ENCODE measurements at regions not wholly inside any gene's neighbourhood (a gene's known extent, or its start where the extent isn't known, plus 50 kb on each side); places are given as distances from the start of the nearest gene placed in this dataset.

DNA sequence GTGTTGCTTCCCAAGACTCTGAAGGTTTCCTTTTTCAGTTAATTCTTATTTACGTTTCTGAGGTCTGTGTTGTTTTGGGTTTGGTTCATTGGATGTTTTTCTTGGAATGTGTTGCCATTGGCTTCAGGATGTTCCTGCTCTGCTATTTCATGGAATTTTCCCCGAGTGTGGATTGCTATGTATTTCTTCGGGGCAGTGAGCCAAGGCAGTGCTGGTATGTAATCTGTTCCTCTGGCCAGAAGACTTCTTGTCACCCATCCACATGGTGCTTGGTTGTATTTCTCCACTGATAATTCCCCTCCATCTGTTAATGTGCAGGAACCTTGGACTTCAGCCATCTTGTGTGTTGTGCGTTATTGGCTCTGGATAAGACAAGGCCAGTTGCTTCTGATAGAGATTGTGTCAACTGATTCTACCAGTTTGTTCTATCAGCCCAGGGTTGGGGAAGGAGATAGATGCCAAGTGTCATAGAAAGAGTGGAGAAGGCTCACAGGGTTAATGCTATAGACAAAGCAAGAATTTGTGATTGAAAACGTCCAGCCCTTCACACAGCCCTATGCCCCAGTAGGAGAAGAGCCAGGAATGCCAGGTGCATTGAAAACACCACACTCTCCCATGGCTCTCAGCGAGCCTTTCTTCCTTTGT is 505.2 kb downstream of the PLPP3 start:
- H3K27me3 ChIP-seq (ENCODE audit: control insufficient read depth, insufficient read depth, low read length): no peaks in the 10 kb centered on the region
- H3K9me3 ChIP-seq (replicated peaks; ENCODE audit: control insufficient read depth, low read depth, low read length): no peaks in the 10 kb centered on the region
- no peak overlapping the region for H3K4me3 ChIP-seq (ENCODE audit: low read length)
- no peaks in the 10 kb centered on the region for H3K36me3 ChIP-seq (ENCODE audit: control insufficient read depth, insufficient read depth, low read length)
- H3K4me1 ChIP-seq (ENCODE audit: control insufficient read depth, insufficient read depth, low read length): peaks cover 26% of the 10 kb centered on the region
- DNase-seq: peak; percentile 97
- 80% methylated on average over 1 of the region's 6 CpGs for WGBS (ENCODE audit: insufficient coverage)
- peak overlapping the region; percentile 69 for H3K27ac ChIP-seq (ENCODE audit: low read length)

DNA sequence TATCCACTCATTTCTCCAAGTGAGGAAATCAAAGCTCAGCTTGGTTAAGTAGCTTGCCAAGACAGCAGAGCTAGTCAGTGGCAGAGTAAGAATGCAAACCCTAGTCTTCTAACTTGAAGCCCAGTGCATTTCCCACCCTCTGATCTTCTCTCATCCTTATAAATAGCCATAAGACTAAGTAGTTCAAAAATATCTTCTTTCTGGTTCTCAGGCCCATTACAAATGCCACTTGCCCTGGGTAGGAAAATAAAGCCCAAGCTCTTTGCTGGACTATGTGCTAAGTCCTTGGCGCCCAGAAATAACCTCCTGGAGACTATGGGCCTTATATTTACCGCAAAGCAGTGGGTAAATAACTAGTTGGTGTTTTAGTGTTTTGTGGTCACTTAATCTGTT is 505.8 kb downstream of the PLPP3 start:
- DNase-seq: no peak
- H3K9me3 ChIP-seq (replicated peaks; ENCODE audit: control insufficient read depth, low read depth, low read length): no peaks in the 10 kb centered on the region
- H3K4me3 ChIP-seq (ENCODE audit: low read length): no peak overlapping the region
- no peaks in the 10 kb centered on the region for H3K36me3 ChIP-seq (ENCODE audit: control insufficient read depth, insufficient read depth, low read length)
- no peaks in the 10 kb centered on the region for H3K27me3 ChIP-seq (ENCODE audit: control insufficient read depth, insufficient read depth, low read length)
- WGBS (ENCODE audit: insufficient coverage): 100% methylated on average over 2 of the region's 2 CpGs
- H3K27ac ChIP-seq (ENCODE audit: low read length): peak overlapping the region; percentile 69
- peaks cover 26% of the 10 kb centered on the region for H3K4me1 ChIP-seq (ENCODE audit: control insufficient read depth, insufficient read depth, low read length)

DNA sequence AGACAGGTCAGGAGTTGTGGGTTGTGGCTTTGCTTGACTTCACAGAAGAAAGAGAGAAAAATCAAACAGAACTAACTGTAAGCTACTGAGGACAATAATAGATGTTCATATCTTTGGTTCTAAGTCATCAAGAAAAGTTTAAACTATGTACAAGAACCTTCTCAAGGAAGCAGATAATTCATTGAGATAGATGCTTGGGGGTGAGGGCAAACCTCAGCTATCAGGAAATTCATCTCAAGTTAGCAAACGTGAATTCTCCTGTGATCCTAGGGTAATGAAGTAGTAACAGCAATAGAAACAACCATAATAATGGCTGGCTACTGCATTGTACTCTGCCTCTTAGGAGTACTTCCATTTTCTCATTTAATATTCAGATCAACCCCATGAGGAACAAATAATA is 506.2 kb downstream of the PLPP3 start:
- peak overlapping the region; percentile 69 for H3K27ac ChIP-seq (ENCODE audit: low read length)
- H3K4me1 ChIP-seq (ENCODE audit: control insufficient read depth, insufficient read depth, low read length): peaks cover 28% of the 10 kb centered on the region
- no peaks in the 10 kb centered on the region for H3K9me3 ChIP-seq (replicated peaks; ENCODE audit: control insufficient read depth, low read depth, low read length)
- no peaks in the 10 kb centered on the region for H3K27me3 ChIP-seq (ENCODE audit: control insufficient read depth, insufficient read depth, low read length)
- WGBS (ENCODE audit: insufficient coverage): no CpG with 5 or more reads among the region's 1 CpG
- DNase-seq: no peak
- H3K36me3 ChIP-seq (ENCODE audit: control insufficient read depth, insufficient read depth, low read length): no peaks in the 10 kb centered on the region
- H3K4me3 ChIP-seq (ENCODE audit: low read length): no peak overlapping the region

DNA sequence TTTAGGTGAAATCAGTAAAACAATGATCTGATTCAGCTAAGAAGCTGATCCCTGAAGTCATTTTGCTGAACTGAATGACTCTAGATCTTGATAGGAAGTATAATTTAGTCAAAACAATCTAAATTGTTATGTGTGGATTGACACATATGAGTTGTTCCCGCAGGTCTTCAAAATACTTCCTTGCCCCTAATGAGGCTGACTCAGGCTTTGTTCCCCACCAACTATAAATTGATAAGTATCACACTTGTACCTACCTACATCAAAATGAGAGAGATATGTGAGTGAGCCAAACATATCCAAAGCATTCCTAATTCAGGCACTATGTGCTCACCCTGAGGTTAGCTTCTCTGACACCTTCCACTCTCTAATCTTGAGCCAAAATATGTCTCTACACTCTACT is 507.1 kb downstream of the PLPP3 start:
- H3K27ac ChIP-seq (ENCODE audit: low read length): peak overlapping the region; percentile 39
- H3K4me3 ChIP-seq (ENCODE audit: low read length): no peak overlapping the region
- no CpG with 5 or more reads among the region's 1 CpG for WGBS (ENCODE audit: insufficient coverage)
- no peaks in the 10 kb centered on the region for H3K27me3 ChIP-seq (ENCODE audit: control insufficient read depth, insufficient read depth, low read length)
- H3K36me3 ChIP-seq (ENCODE audit: control insufficient read depth, insufficient read depth, low read length): no peaks in the 10 kb centered on the region
- H3K4me1 ChIP-seq (ENCODE audit: control insufficient read depth, insufficient read depth, low read length): peaks cover 30% of the 10 kb centered on the region
- no peak for DNase-seq
- H3K9me3 ChIP-seq (replicated peaks; ENCODE audit: control insufficient read depth, low read depth, low read length): no peaks in the 10 kb centered on the region

- H3K36me3 ChIP-seq (ENCODE audit: control insufficient read depth, insufficient read depth, low read length): no peaks in the 10 kb centered on the region
- H3K27ac ChIP-seq (ENCODE audit: low read length): no peak overlapping the region
- no peaks in the 10 kb centered on the region for H3K9me3 ChIP-seq (replicated peaks; ENCODE audit: control insufficient read depth, low read depth, low read length)
- H3K4me1 ChIP-seq (ENCODE audit: control insufficient read depth, insufficient read depth, low read length): peaks cover 24% of the 10 kb centered on the region
- DNase-seq: no peak
- no peak overlapping the region for H3K4me3 ChIP-seq (ENCODE audit: low read length)
- no CpG with 5 or more reads among the region's 3 CpGs for WGBS (ENCODE audit: insufficient coverage)
- no peaks in the 10 kb centered on the region for H3K27me3 ChIP-seq (ENCODE audit: control insufficient read depth, insufficient read depth, low read length)
These were observed 508.0 kb downstream of the PLPP3 start for GRCh38 chr1:56071351-56071750.

DNA sequence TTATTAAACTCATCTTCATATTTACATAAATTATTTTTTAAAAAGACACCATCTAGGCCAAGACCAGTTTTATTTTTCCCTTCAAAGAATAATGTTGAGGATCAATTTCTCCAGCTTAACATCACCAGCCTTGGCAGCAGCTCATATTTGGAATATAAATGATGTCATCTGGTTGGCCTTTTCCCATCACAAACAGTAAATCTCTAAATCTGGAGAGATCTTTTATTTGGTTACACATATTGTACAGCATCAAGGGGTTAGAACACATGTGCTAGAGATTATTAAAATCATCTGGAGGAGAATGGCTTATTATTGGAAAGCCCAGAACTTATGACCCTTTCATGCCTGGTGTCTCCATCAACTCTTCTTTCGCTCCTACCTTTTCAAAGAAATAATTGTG is 508.8 kb downstream of the PLPP3 start:
- Histone ChIP-seq H3K36me3 (ENCODE audit: control insufficient read depth, insufficient read depth, low read length) (no peaks in the 10 kb centered on the region), H3K9me3 (replicated peaks; ENCODE audit: control insufficient read depth, low read depth, low read length) (no peaks in the 10 kb centered on the region), H3K4me3 (ENCODE audit: low read length) (no peak overlapping the region), H3K27ac (ENCODE audit: low read length) (peak overlapping the region; percentile 6), H3K27me3 (ENCODE audit: control insufficient read depth, insufficient read depth, low read length) (no peaks in the 10 kb centered on the region), H3K4me1 (ENCODE audit: control insufficient read depth, insufficient read depth, low read length) (peaks cover 27% of the 10 kb centered on the region)
- peak; percentile 90 for DNase-seq
- no CpG with 5 or more reads among the region's 1 CpG for WGBS (ENCODE audit: insufficient coverage)

- Histone ChIP-seq H3K27ac (ENCODE audit: low read length) (peak overlapping the region; percentile 23), H3K4me3 (ENCODE audit: low read length) (no peak overlapping the region), H3K4me1 (ENCODE audit: control insufficient read depth, insufficient read depth, low read length) (peaks cover 29% of the 10 kb centered on the region), H3K9me3 (replicated peaks; ENCODE audit: control insufficient read depth, low read depth, low read length) (no peaks in the 10 kb centered on the region), H3K27me3 (ENCODE audit: control insufficient read depth, insufficient read depth, low read length) (no peaks in the 10 kb centered on the region), H3K36me3 (ENCODE audit: control insufficient read depth, insufficient read depth, low read length) (no peaks in the 10 kb centered on the region)
- 83% methylated on average over 1 of the region's 1 CpG for WGBS (ENCODE audit: insufficient coverage)
- peak; percentile 70 for DNase-seq
These were observed 509.5 kb downstream of the PLPP3 start for GRCh38 chr1:56069824-56070223.

DNA sequence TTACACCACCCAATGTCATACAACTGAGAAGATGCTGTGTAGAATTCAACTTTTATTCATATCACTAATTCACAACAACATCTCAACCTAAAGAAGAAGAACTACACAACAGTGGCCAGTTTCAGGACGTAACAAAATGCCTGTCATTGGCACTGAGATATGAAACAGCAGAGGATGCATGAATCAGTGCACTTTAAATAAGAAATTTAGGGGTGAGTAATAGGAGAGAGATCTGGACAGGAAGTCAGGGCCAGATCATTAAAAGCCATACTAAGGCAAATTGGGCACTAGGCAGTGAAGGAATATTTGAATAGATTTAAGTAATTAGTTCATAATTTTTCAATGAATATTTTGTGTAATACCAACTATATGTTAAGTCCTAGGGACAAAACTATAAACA is 510.5 kb downstream of the PLPP3 start:
- no peak overlapping the region for H3K27ac ChIP-seq (ENCODE audit: low read length)
- no peaks in the 10 kb centered on the region for H3K27me3 ChIP-seq (ENCODE audit: control insufficient read depth, insufficient read depth, low read length)
- DNase-seq: no peak
- no peaks in the 10 kb centered on the region for H3K36me3 ChIP-seq (ENCODE audit: control insufficient read depth, insufficient read depth, low read length)
- peaks cover 26% of the 10 kb centered on the region for H3K4me1 ChIP-seq (ENCODE audit: control insufficient read depth, insufficient read depth, low read length)
- no peaks in the 10 kb centered on the region for H3K9me3 ChIP-seq (replicated peaks; ENCODE audit: control insufficient read depth, low read depth, low read length)
- H3K4me3 ChIP-seq (ENCODE audit: low read length): no peak overlapping the region
- 100% methylated on average over 1 of the region's 1 CpG for WGBS (ENCODE audit: insufficient coverage)

GRCh38 chr1:56068210-56068609 is 511.2 kb downstream of the PLPP3 start:
- 90% methylated on average over 4 of the region's 6 CpGs for WGBS (ENCODE audit: insufficient coverage)
- peaks cover 21% of the 10 kb centered on the region for H3K4me1 ChIP-seq (ENCODE audit: control insufficient read depth, insufficient read depth, low read length)
- no peak overlapping the region for H3K27ac ChIP-seq (ENCODE audit: low read length)
- H3K9me3 ChIP-seq (replicated peaks; ENCODE audit: control insufficient read depth, low read depth, low read length): no peaks in the 10 kb centered on the region
- H3K27me3 ChIP-seq (ENCODE audit: control insufficient read depth, insufficient read depth, low read length): no peaks in the 10 kb centered on the region
- no peaks in the 10 kb centered on the region for H3K36me3 ChIP-seq (ENCODE audit: control insufficient read depth, insufficient read depth, low read length)
- H3K4me3 ChIP-seq (ENCODE audit: low read length): no peak overlapping the region
- no peak for DNase-seq

DNA sequence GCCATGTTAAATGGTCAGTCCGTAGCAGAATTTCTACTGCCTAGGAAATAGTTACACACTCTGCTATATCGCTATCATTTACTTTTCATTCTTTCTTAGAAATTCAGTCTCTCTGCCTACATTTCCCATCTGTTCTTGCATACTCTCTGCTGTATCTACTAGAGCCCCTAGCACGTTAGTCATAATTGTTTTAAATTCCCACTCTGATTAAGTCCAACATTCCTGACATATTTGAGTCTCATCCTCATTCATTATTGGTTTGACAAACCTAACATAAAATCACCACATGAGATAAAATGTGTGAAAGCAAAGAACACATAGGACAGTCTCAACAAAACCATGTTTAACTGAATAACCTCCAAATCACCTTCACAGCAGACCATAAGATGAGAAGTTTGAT is 513.6 kb downstream of the PLPP3 start:
- Histone ChIP-seq H3K4me1 (ENCODE audit: control insufficient read depth, insufficient read depth, low read length) (peaks cover 16% of the 10 kb centered on the region), H3K4me3 (ENCODE audit: low read length) (no peak overlapping the region), H3K36me3 (ENCODE audit: control insufficient read depth, insufficient read depth, low read length) (no peaks in the 10 kb centered on the region), H3K27me3 (ENCODE audit: control insufficient read depth, insufficient read depth, low read length) (no peaks in the 10 kb centered on the region), H3K9me3 (replicated peaks; ENCODE audit: control insufficient read depth, low read depth, low read length) (no peaks in the 10 kb centered on the region), H3K27ac (ENCODE audit: low read length) (no peak overlapping the region)
- DNase-seq: no peak
- 49% methylated on average over 3 of the region's 3 CpGs for WGBS (ENCODE audit: insufficient coverage)

DNA sequence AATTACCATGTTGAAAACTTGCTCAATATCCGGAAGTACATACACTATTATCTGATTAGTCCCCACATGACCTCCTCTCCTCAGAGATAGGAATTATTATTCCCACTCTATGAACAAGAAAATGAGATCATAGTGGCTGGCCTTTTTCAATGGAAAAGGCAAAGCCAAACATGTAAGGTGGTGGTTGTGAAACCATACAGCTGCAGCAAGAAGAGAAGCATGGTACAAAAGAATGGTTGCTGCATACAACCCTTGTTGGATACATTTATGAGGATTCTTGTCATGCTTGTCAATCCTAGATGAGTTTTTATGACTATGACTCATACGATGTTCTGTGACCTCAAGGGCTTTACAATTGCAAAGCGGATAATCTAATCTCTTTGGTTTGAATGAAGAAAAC is 514.7 kb downstream of the PLPP3 start:
- Histone ChIP-seq H3K36me3 (ENCODE audit: control insufficient read depth, insufficient read depth, low read length) (no peaks in the 10 kb centered on the region), H3K9me3 (replicated peaks; ENCODE audit: control insufficient read depth, low read depth, low read length) (no peaks in the 10 kb centered on the region), H3K27me3 (ENCODE audit: control insufficient read depth, insufficient read depth, low read length) (no peaks in the 10 kb centered on the region), H3K4me1 (ENCODE audit: control insufficient read depth, insufficient read depth, low read length) (peaks cover 17% of the 10 kb centered on the region), H3K27ac (ENCODE audit: low read length) (no peak overlapping the region), H3K4me3 (ENCODE audit: low read length) (no peak overlapping the region)
- WGBS (ENCODE audit: insufficient coverage): no CpG with 5 or more reads among the region's 3 CpGs
- no peak for DNase-seq
